Stimulated activated CD8-positive, alpha-beta memory T cell treated with anti-CD3 and anti-CD28 coated beads, Interleukin-7, amount 100 ng/mL, for 1 hour (primary cell): ENCODE measurements at regions not wholly inside any gene's neighbourhood (a gene's known extent, or its start where the extent isn't known, plus 50 kb on each side); places are given as distances from the start of the nearest gene placed in this dataset.

Experiments
- DNase-seq, 2 donors: peaks; one replicate each; pipeline ENCODE4 v3.0.0-alpha.2; 2020; ENCODE audit warnings: low read depth in 2 of 2

- DNase-seq = no peak
Measured at GRCh38 chr10:1893941-1894340, 156.6 kb upstream of the ADARB2 start.

- DNase-seq = no peak
Measured at GRCh38 chr10:1886039-1886438, 148.7 kb upstream of the ADARB2 start.

DNA sequence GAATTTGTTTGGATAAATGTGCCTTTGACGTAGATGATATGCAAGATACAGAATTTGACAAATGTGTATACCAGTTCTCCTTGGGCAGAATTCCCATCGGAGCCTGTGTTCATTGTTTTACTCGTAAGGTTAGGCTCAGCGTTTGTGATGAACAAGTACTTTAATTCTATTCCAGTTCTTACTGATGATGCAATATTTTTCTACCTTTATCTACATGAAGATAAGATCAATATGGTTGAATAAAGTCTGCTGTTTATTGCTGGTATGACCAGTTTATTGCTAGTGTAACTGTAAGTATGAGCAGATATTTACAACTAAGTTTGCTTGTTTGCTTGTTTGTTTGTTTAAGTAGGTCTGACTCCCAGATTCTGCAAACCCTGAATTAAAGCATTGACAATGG lies 145.4 kb upstream of the ADARB2 start:
- DNase-seq = no peak

GRCh38 chr10:1882180-1882579 lies 144.9 kb upstream of the ADARB2 start:
- DNase-seq = no peak

- DNase-seq = no peak
Measured at GRCh38 chr10:1881636-1882035, 144.3 kb upstream of the ADARB2 start.

GRCh38 chr10:1874533-1874932 lies 137.2 kb upstream of the ADARB2 start:
- no peak for DNase-seq

GRCh38 chr10:1873661-1874315 lies 136.5 kb upstream of the ADARB2 start:
- DNase-seq = no peak

- no peak for DNase-seq
Measured at GRCh38 chr10:1872151-1872726, 134.9 kb upstream of the ADARB2 start.

- no peak for DNase-seq
Measured at GRCh38 chr10:1870491-1870890, 133.2 kb upstream of the ADARB2 start.

- no peak for DNase-seq
Measured at GRCh38 chr10:1869861-1870260, 132.5 kb upstream of the ADARB2 start.

DNA sequence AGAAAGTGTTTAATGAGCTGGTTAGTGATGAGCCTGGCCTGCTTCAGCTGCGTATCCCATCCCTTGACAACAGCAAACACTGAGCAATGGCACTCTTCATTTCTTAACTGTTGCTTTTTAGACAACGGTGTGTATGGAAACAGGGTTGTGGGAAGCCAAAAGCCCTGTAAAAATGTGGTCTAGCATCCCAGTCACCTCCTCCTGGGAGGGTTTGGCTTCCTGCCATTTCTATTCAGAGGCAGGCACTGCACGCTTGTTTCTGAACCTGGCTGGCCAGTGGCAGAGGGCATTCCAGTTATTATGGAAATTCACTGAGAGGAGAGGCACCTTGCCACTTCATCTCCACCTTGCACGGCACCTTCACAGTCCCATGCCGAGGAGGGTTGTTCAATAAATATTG lies 123.0 kb upstream of the ADARB2 start:
- DNase-seq = no peak

DNA sequence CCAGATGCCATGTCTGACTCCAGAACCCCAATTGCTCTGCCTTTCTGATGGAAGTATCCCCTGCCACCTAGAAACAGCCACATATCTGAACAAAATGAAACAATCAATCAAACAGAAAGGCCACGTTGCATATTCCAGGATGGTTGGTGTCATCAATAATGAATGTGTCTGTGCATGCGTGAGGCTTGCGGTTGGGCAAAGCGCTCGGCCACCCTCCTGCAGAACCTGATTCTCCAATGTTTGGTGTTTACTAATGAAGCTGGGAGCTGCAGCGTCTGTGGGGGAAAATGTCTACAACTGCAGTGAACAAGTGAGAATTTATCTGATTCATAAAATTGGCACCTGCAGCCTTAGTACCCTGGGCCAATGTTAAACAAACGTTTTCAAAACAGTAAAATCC lies 121.2 kb upstream of the ADARB2 start:
- no peak for DNase-seq

DNA sequence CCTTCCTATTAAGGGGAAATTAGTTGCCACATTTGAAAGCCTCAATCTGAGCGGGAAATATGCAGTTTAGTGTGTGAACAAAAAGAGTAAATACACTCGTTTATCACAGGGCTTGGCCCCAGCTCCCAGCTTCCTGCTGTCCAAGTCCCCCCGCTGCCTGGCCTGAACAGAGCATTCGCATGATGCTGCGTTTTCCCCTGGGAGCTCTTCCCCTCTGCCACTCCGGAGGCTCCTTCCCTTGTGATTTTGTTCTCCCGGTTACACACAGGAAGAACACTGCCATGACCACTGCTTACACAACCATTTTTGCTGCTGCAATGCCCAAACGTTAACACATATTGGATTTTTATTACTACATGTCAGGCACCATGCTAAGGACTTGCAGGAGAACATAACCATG lies 120.7 kb upstream of the ADARB2 start:
- no peak for DNase-seq

DNA sequence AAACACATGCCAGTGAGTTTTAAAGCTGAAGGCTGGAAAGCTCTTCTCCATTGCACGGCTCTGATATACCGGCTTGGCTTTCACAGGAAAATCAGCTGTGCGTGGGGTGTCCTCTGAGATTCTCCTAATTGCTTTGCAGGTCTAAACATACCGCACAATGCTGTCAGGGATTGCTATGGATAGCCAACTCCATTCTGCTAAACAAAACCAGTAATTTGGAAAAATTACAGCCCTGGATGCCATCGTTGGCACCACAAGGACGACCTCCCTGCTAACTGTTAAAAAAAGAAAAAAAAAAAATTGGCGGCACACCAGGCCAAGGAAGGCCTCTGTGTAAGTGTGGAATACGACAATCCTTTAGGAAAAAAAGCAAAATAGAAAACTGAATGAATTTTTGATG lies 118.6 kb upstream of the ADARB2 start:
- DNase-seq = no peak

- no peak for DNase-seq
Measured at GRCh38 chr10:1854271-1854670, 116.9 kb upstream of the ADARB2 start.

DNA sequence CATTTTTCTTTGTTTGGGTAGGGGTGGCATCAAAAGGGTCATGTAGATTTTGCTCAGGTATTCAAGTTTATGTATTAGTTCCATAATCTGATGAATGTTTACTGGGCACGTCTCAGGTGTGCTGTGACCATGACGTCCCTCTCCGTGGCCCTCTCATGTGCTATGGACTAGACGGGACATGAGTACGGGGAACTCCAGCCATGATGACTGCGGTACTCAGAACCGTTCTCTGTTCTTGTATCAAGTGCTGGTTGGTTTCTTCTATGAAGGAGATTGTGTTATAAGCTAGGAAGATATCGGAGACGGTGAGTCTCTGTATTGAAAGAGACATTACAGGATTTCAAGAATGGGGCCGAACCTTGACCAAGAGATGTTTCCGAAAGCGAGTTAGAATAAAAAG lies 116.5 kb upstream of the ADARB2 start:
- no peak for DNase-seq

GRCh38 chr10:1852841-1853240 lies 115.5 kb upstream of the ADARB2 start:
- no peak for DNase-seq

DNA sequence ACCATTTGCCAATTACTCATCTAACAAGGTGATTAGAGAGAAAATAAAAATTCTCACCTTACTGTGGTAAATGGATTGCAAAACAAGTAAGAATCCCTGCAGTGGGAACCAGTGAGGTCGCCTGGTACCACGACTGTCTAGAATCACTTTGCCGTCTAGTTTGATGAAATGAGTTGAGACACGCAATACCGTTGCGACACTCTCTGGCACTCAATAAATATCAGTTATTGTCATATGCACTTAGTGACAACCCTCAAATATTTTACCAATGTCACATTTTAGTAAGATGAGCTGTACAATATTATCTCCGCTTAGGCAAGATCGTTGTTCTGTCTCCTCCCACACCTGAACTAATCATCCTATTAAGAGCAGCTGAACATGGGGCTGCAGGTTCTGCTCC lies 114.4 kb upstream of the ADARB2 start:
- DNase-seq = no peak

GRCh38 chr10:1850971-1851527 lies 113.7 kb upstream of the ADARB2 start:
- DNase-seq = no peak

DNA sequence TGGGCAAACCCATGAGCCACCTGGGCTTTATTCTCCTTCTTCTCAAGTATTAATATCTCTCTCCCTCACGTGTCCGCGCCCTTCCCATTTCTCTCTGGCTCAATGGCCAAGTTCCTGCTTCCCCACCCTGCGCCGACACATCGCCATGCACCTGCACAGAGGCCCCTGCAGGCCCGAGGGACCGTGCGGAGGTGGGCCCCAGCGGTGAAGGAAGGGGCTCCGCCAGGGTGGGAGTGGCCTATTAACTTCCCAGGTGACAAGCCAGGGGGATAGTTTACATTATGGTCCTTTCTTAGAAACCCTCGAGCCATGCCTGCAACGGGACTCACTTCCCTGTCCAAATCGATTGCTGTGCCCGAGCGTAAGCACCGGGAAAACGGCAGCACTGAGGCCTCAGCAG lies 110.0 kb upstream of the ADARB2 start:
- DNase-seq = no peak

GRCh38 chr10:1846032-1846431 lies 108.7 kb upstream of the ADARB2 start:
- DNase-seq = no peak

- DNase-seq = no peak
Measured at GRCh38 chr10:1841759-1842158, 104.4 kb upstream of the ADARB2 start.

DNA sequence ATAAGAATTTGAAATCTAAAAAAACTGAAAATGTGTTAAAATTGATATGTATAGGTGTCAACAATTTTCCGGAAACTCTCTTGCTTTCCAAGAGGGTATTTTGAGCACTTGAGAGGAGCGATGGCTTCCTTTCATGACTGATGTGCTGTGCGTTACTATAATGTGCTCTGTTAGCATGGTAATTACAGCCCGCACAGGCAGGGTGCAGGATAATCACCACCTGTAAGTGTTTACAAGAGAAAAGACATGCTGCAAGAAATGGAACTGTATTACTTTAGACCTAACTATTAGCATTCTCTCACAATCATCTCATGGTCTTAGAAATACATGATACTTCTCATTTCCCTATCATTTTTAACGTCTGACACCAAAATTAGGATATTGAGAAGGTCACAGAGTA lies 92.4 kb upstream of the ADARB2 start:
- DNase-seq = no peak

- DNase-seq = no peak
Measured at GRCh38 chr10:1824928-1825327, 87.6 kb upstream of the ADARB2 start.
